PFSK-1 (cell line): ENCODE measurements at regions not wholly inside any gene's neighbourhood (a gene's known extent, or its start where the extent isn't known, plus 50 kb on each side); places are given as distances from the start of the nearest gene placed in this dataset.

Source experiments
- POLR2AphosphoS5 ChIP-seq: IDR thresholded peaks from 2 replicates; pipeline ENCODE4 v1.6.1; 2012; ENCODE audit warnings: low read depth, mild to moderate bottlenecking, control low read depth, low read length, moderate library complexity
- TAF1 ChIP-seq: IDR thresholded peaks from 2 replicates; pipeline ENCODE4 v1.6.1; 2012; ENCODE audit warnings: low read length, control low read depth, borderline replicate concordance; ENCODE audit not compliant: insufficient read depth

- no peak for TF ChIP-seq TAF1
- no peak for TF ChIP-seq POLR2AphosphoS5
Observed at GRCh38 chr4:4735870-4736269, 123.6 kb upstream of the MSX1 start.
